Muscle of leg (tissue), 3 donors: ENCODE measurements at regions not wholly inside any gene's neighbourhood (a gene's known extent, or its start where the extent isn't known, plus 50 kb on each side); places are given as distances from the start of the nearest gene placed in this dataset.

ENCODE experiments used
- DNase-seq: peaks from one replicate; pipeline ENCODE4 v3.0.0; 2013
- H3K27ac ChIP-seq: one replicate; pipeline ENCODE4 v1.5.1; 2013; ENCODE audit warnings: mild to moderate bottlenecking, low read length, control low read depth
- H3K27me3 ChIP-seq: one replicate; pipeline ENCODE4 v1.6.1; 2013; ENCODE audit warnings: low read length; ENCODE audit not compliant: control insufficient read depth, insufficient read depth
- H3K36me3 ChIP-seq: one replicate; pipeline ENCODE4 v1.6.1; 2013; ENCODE audit warnings: low read length; ENCODE audit not compliant: control insufficient read depth, insufficient read depth
- H3K4me1 ChIP-seq: one replicate; pipeline ENCODE4 v1.6.1; 2013; ENCODE audit warnings: low read length; ENCODE audit not compliant: control insufficient read depth, insufficient read depth
- H3K4me3 ChIP-seq: one replicate; pipeline ENCODE4 v1.5.1; 2013; ENCODE audit warnings: low read length, control low read depth
- H3K9me3 ChIP-seq: replicated peaks from 2 replicates; pipeline ENCODE4 v1.6.1; 2013; ENCODE audit warnings: low read depth, low read length; ENCODE audit not compliant: control insufficient read depth
- WGBS: methylation state at CpG from one replicate; pipeline ENCODE4 v1.1.5; 2013; ENCODE audit warnings: missing lambda C conversion rate; ENCODE audit not compliant: insufficient coverage; 5-methylcytosine and 5-hydroxymethylcytosine counted together

DNA sequence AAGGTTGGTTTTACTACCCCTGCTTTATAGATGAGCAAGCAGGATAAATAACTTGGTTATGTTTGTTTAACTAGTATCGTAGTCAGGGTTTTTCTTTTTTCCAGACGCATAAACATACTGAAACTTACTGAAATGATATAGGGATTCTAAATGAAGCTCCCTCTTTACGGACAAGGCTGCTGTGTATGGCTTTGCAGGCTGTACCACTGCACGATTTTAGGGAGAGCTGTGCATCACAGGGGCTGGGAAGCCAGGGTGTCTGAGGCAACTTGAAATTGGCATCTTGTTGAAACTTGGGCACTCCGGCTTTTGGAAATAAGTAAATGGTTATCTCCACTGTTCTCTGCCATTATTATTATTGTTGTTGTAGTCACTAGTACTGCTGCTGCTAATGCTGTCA lies 218.1 kb upstream of the CDH8 start:
- WGBS = 40% methylated on average over 2 of the region's 5 CpGs
- Histone ChIP-seq H3K4me3 (no peak overlapping the region), H3K36me3 (no peaks in the 10 kb centered on the region), H3K27ac (no peak overlapping the region), H3K27me3 (no peaks in the 10 kb centered on the region), H3K9me3 (peaks cover 2% of the 10 kb centered on the region), H3K4me1 (no peaks in the 10 kb centered on the region)
- DNase-seq = no peak

GRCh38 chr16:62253966-62254365 lies 217.7 kb upstream of the CDH8 start:
- no peaks in the 10 kb centered on the region for H3K27me3 ChIP-seq
- no CpG with 5 or more reads among the region's 3 CpGs for WGBS
- no peak for DNase-seq

DNA sequence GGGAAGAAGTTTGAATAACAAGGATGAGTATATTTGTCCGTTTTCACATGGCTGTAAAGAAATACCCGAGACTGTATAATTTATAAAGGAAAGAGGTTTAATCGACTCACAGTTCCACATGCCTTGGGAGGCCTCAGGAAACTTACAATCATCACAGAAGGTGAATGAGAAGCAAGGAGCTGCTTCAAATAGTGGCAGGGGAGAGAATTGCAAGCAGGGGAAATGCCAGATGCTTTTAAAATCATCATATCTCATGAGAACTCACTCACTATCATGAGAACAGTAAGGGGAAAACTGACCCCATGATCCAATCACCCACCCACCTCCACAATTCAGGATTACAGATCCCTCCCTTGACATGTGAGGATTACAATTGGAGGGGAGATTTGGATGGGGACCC lies 212.8 kb upstream of the CDH8 start:
- H3K4me3 ChIP-seq = no peak overlapping the region
- H3K9me3 ChIP-seq = no peaks in the 10 kb centered on the region
- H3K4me1 ChIP-seq = no peaks in the 10 kb centered on the region
- WGBS = no CpG with 5 or more reads among the region's 3 CpGs
- no peaks in the 10 kb centered on the region for H3K36me3 ChIP-seq
- no peak for DNase-seq
- H3K27ac ChIP-seq = no peak overlapping the region
- no peaks in the 10 kb centered on the region for H3K27me3 ChIP-seq

More at GRCh38 chr16:62253966-62254365, 217.7 kb upstream of the CDH8 start:
- Histone ChIP-seq H3K9me3 (peaks cover 2% of the 10 kb centered on the region), H3K36me3 (no peaks in the 10 kb centered on the region), H3K4me3 (no peak overlapping the region), H3K27ac (no peak overlapping the region), H3K4me1 (no peaks in the 10 kb centered on the region)

DNA sequence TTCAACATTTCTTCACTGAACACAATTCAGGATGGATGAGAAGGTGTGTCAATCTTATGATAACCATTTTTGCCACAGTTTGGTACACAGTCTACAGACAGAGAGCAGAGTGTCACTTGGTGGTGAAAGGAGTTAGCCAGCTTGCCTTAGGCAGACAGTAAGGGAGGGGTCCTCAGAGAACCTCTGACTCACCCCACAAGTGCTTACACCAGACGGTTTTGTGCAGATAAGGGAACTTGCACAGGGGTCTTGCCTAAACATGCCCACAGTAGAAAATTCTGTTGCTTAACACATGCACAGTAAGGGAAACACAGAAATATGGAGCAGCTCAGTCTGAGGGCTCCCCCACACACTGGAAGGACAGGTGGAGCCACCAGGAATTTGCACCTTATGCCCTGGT lies 204.5 kb upstream of the CDH8 start:
- Histone ChIP-seq H3K27ac (no peak overlapping the region), H3K27me3 (no peaks in the 10 kb centered on the region), H3K36me3 (no peaks in the 10 kb centered on the region), H3K4me1 (no peaks in the 10 kb centered on the region), H3K4me3 (no peak overlapping the region), H3K9me3 (peaks cover 7% of the 10 kb centered on the region)
- no peak for DNase-seq
- 33% methylated on average over 1 of the region's 1 CpG for WGBS

- Histone ChIP-seq H3K27me3 (no peaks in the 10 kb centered on the region), H3K4me1 (no peaks in the 10 kb centered on the region), H3K27ac (no peak overlapping the region), H3K4me3 (no peak overlapping the region), H3K9me3 (no peaks in the 10 kb centered on the region), H3K36me3 (no peaks in the 10 kb centered on the region)
- peak; percentile 49 for DNase-seq
- no CpG with 5 or more reads among the region's 7 CpGs for WGBS
Measured at GRCh38 chr16:62225675-62226074, 189.4 kb upstream of the CDH8 start.

DNA sequence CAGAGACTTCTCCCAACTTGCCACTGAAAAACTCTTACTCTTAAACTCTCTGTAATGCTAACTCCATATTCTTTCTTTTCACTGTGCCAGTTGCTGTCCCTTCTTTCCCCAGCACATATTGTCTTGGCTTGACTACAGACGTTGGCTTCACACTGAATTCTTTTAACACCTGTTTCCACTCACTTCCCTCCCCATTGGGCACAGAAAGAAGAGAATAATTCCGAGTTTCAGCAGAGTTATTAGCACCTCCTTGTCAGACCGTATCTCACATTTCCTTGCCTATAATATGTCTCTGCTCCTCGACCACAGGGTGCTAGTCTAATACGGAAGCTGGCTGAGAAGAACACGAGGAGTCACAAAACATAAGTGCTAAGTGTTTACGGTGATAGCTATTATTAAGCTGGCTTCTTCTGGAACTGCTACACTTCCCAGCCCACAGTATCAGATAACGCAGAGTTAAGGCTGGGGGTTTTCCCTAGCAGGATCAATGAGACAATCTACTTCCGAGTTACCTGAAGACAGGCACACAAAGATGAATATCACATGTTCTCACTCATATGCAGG lies 188.5 kb upstream of the CDH8 start:
- H3K9me3 ChIP-seq = no peaks in the 10 kb centered on the region
- no peak overlapping the region for H3K4me3 ChIP-seq
- no peaks in the 10 kb centered on the region for H3K36me3 ChIP-seq
- H3K27ac ChIP-seq = no peak overlapping the region
- no peaks in the 10 kb centered on the region for H3K4me1 ChIP-seq
- peak; percentile 7 for DNase-seq
- 29% methylated on average over 3 of the region's 9 CpGs for WGBS
- no peaks in the 10 kb centered on the region for H3K27me3 ChIP-seq

GRCh38 chr16:62216837-62217236 lies 180.6 kb upstream of the CDH8 start:
- 81% methylated on average over 2 of the region's 3 CpGs for WGBS
- Histone ChIP-seq H3K9me3 (no peaks in the 10 kb centered on the region), H3K27me3 (no peaks in the 10 kb centered on the region), H3K4me3 (no peak overlapping the region), H3K4me1 (no peaks in the 10 kb centered on the region), H3K27ac (no peak overlapping the region), H3K36me3 (no peaks in the 10 kb centered on the region)
- DNase-seq = no peak

DNA sequence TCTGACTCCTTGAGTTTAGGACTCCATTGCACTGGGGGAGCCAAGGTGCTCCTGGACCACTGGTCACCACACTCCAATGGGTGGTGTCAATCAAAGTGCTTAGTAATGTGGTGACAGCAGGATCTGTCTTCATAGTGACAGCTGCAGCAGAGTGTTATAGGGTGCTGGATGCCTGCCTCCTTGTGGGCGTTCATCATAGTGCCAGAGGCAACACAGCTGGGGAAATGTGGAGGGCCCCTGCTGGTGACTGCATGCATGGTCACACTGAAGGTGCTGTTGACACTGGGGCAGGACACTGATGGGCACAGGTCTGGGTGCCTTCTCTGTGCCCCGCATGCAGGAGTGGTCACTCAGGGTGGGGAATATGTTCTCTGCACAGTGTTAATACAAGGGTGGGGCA lies 177.5 kb upstream of the CDH8 start:
- H3K9me3 ChIP-seq = no peaks in the 10 kb centered on the region
- DNase-seq = no peak
- no peaks in the 10 kb centered on the region for H3K27me3 ChIP-seq
- H3K27ac ChIP-seq = no peak overlapping the region
- 44% methylated on average over 1 of the region's 2 CpGs for WGBS
- H3K4me1 ChIP-seq = no peaks in the 10 kb centered on the region
- H3K4me3 ChIP-seq = no peak overlapping the region
- no peaks in the 10 kb centered on the region for H3K36me3 ChIP-seq

DNA sequence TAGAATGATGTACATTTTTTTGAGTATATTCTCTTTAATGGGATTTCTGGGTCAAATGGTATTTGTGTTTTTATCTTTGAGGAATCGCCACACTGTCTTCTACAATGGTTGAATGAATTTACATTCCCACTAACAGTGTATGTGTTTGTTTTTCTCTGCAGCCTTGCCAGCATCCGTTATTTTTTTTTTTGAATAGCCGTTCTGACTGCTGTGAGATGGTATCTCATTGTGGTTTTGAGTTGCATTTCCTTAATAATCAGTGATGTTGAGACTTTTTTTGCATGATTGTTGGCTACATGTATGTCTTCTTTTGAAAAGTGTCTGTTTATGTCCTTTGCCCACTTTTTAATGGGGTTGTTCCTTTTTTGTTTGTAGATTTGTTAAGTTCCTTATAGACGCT lies 172.7 kb upstream of the CDH8 start:
- H3K4me1 ChIP-seq = no peaks in the 10 kb centered on the region
- no peaks in the 10 kb centered on the region for H3K36me3 ChIP-seq
- WGBS = no CpG with 5 or more reads among the region's 4 CpGs
- H3K27ac ChIP-seq = no peak overlapping the region
- no peaks in the 10 kb centered on the region for H3K27me3 ChIP-seq
- DNase-seq = no peak
- no peak overlapping the region for H3K4me3 ChIP-seq
- H3K9me3 ChIP-seq = no peaks in the 10 kb centered on the region

- Histone ChIP-seq H3K27ac (no peak overlapping the region), H3K4me3 (no peak overlapping the region), H3K27me3 (no peaks in the 10 kb centered on the region), H3K36me3 (no peaks in the 10 kb centered on the region), H3K4me1 (no peaks in the 10 kb centered on the region), H3K9me3 (no peaks in the 10 kb centered on the region)
- WGBS = no CpG with 5 or more reads among the region's 1 CpG
- DNase-seq = no peak
Measured at GRCh38 chr16:62205459-62205858, 169.2 kb upstream of the CDH8 start.

- WGBS = 100% methylated on average over 3 of the region's 8 CpGs
- Histone ChIP-seq H3K27me3 (no peaks in the 10 kb centered on the region), H3K4me3 (no peak overlapping the region), H3K36me3 (no peaks in the 10 kb centered on the region), H3K4me1 (no peaks in the 10 kb centered on the region), H3K9me3 (no peaks in the 10 kb centered on the region), H3K27ac (no peak overlapping the region)
- DNase-seq = no peak
Measured at GRCh38 chr16:62201911-62202310, 165.7 kb upstream of the CDH8 start.
